K562 (cell line): ENCODE measurements at regions not wholly inside any gene's neighbourhood (a gene's known extent, or its start where the extent isn't known, plus 50 kb on each side); places are given as distances from the start of the nearest gene placed in this dataset.

Experiments
- ATAC-seq: fragments of 200-7000 bp; cut with Tn5 transposase; 3 replicates; pipeline ENCODE4 v1.9.1; 2020; ENCODE audit warnings: moderate library complexity
- BruUV-seq: library from RNA; stranded (reverse); fragments of 400-500 nt; replicated peaks from 2 replicates; lab custom pipeline; 2021; lab: Mats Ljungman, UMichigan
- CTCF ChIA-PET: fragments of 300-600 bp; formaldehyde crosslinking; extraction: SDS; loops from one replicate; lab custom pipeline; 2021; ENCODE audit warnings: low intra/inter-chr PET ratio; lab: Yijun Ruan, JAX
- POLR2A ChIA-PET: fragments of 300-600, 350-650 bp; sonication (Branson Sonifier 250); formaldehyde crosslinking; extraction: SDS; loops from one replicate; lab custom pipeline; 2021; ENCODE audit warnings: antibody characterized with exemption, inconsistent platforms; lab: Yijun Ruan, JAX
- DNase-seq, 4 experiments: peaks; one replicate each; pipeline versions ENCODE4 v3.0.0 to v3.0.0-alpha.2; 2011 to 2018; ENCODE audit warnings: low spot score in 3 of 4, mixed read lengths in 3 of 4; ENCODE audit errors: extremely low read depth in 1 of 4
- FAIRE-seq: peaks from 2 replicates; lab custom pipeline; 2011; peaks lifted over from hg19 to GRCh38; lab: Jason Lieb, UNC
- H2AFZ ChIP-seq: 2 replicates; pipeline ENCODE4 v1.6.0; 2011; ENCODE audit warnings: low read depth, low read length, control low read depth, inconsistent platforms
- H3K27ac ChIP-seq: fragments of 200-600 bp; 3 replicates; pipeline ENCODE4 v1.8.0; 2011; ENCODE audit warnings: low read depth, mild to moderate bottlenecking, control low read depth, inconsistent platforms, low read length, moderate library complexity, mixed read lengths; ENCODE audit errors: extremely low read depth
- H3K27me3 ChIP-seq, 2 experiments: fragments of 300-600 bp in 1 of 2; 2 replicates in 1 of 2; 3 replicates in 1 of 2; pipeline versions ENCODE4 v1.6.0 to v1.8.0; 2011; ENCODE audit warnings: inconsistent platforms in 2 of 2, low read length in 2 of 2, mild to moderate bottlenecking in 1 of 2, mixed read lengths in 1 of 2, moderate library complexity in 1 of 2; ENCODE audit not compliant: control insufficient read depth in 2 of 2, insufficient read depth in 2 of 2
- H3K36me3 ChIP-seq: fragments of 300-600 bp; 3 replicates; pipeline ENCODE4 v1.8.0; 2011; ENCODE audit warnings: mild to moderate bottlenecking, low read length, inconsistent platforms; ENCODE audit not compliant: control insufficient read depth, insufficient read depth
- H3K4me1 ChIP-seq, 2 experiments: fragments of 200-600 bp in 1 of 2; replicated peaks in 1 of 2; 2 replicates in 1 of 2; 3 replicates in 1 of 2; pipeline versions ENCODE4 v1.5.1 to v1.8.0; 2011; ENCODE audit warnings: inconsistent platforms in 2 of 2, low read length in 2 of 2, mild to moderate bottlenecking in 1 of 2, mixed read lengths in 1 of 2, moderate library complexity in 1 of 2; ENCODE audit not compliant: control insufficient read depth in 2 of 2, insufficient read depth in 2 of 2
- H3K4me2 ChIP-seq: 2 replicates; pipeline ENCODE4 v1.6.1; 2011; ENCODE audit warnings: low read length, control low read depth, inconsistent platforms, mixed read lengths; ENCODE audit not compliant: insufficient read depth
- H3K4me3 ChIP-seq: fragments of 200-600 bp; sonication (generic), shearing (Covaris generic); 2 replicates; pipeline ENCODE4 v1.5.1; 2016; ENCODE audit warnings: control low read depth, inconsistent platforms
- H3K79me2 ChIP-seq: fragments of 200-600 bp; 3 replicates; pipeline ENCODE4 v1.8.0; 2011; ENCODE audit warnings: low read length, inconsistent platforms; ENCODE audit not compliant: control insufficient read depth, insufficient read depth
- H3K9ac ChIP-seq, 2 experiments: 2 replicates each; pipeline versions ENCODE4 v1.6.0 to v1.6.1; 2011; ENCODE audit warnings: low read depth in 2 of 2, low read length in 2 of 2, control low read depth in 1 of 2, inconsistent platforms in 1 of 2, mild to moderate bottlenecking in 1 of 2, mixed read lengths in 1 of 2; ENCODE audit not compliant: insufficient read depth in 1 of 2
- H3K9me1 ChIP-seq: one replicate; pipeline ENCODE4 v1.6.0; 2011; ENCODE audit warnings: inconsistent platforms, mild to moderate bottlenecking, low read length, moderate library complexity; ENCODE audit not compliant: control insufficient read depth, insufficient read depth
- H3K9me3 ChIP-seq: replicated peaks from 2 replicates; pipeline ENCODE4 v1.5.1; 2011; ENCODE audit warnings: low read depth, low read length, inconsistent platforms; ENCODE audit not compliant: control insufficient read depth, insufficient read depth
- H4K20me1 ChIP-seq: replicated peaks from 2 replicates; pipeline ENCODE4 v1.6.1; 2011; ENCODE audit warnings: low read length, inconsistent platforms, mixed read lengths; ENCODE audit not compliant: control insufficient read depth, insufficient read depth
- CEBPB ChIP-seq: fragments of 450-650 bp; IDR thresholded peaks from 2 replicates; pipeline ENCODE4 v1.6.1; 2016; ENCODE audit warnings: missing genetic modification characterization, missing compliant biosample characterization
- DPF2 ChIP-seq: fragments of 450-650 bp; IDR thresholded peaks from 2 replicates; pipeline ENCODE4 v1.6.1; 2016
- MBD2 ChIP-seq: sonication (generic); IDR thresholded peaks from 2 replicates; pipeline ENCODE4 v1.6.1; 2016; ENCODE audit warnings: low read depth, borderline replicate concordance
- MCM5 ChIP-seq: fragments of 450-650 bp; IDR thresholded peaks from 2 replicates; pipeline ENCODE4 v1.6.1; 2016; ENCODE audit warnings: low read depth
- NR1H2 ChIP-seq: sonication (generic); formaldehyde crosslinking; IDR thresholded peaks from 2 replicates; pipeline ENCODE4 v1.4.0; 2020; ENCODE audit warnings: mild to moderate bottlenecking, missing genetic modification reagents
- POLR2B ChIP-seq: fragments of 450-650 bp; IDR thresholded peaks from 2 replicates; pipeline ENCODE4 v1.6.1; 2018; ENCODE audit warnings: low read depth; ENCODE audit not compliant: partially characterized antibody
- SRSF9 ChIP-seq: fragments of 200-400 bp; formaldehyde crosslinking; IDR thresholded peaks from 2 replicates; pipeline ENCODE4 v1.6.1; 2017; ENCODE audit warnings: low read depth, low read length, borderline replicate concordance
- TARDBP ChIP-seq: fragments of 450-650 bp; IDR thresholded peaks from 2 replicates; pipeline ENCODE4 v1.6.1; 2016
- ZBTB1 ChIP-seq: sonication (generic); formaldehyde crosslinking; IDR thresholded peaks from 2 replicates; pipeline ENCODE4 v1.8.1; 2023; ENCODE audit warnings: missing genetic modification reagents, low read depth, mild to moderate bottlenecking, borderline replicate concordance
- ZNF133 ChIP-seq: fragments of 250-450 bp; sonication (Bioruptor Pico); IDR thresholded peaks from 2 replicates; pipeline ENCODE4 v1.4.0; 2020; ENCODE audit warnings: mild to moderate bottlenecking
- ZNF584 ChIP-seq: fragments of 200-800 bp; sonication (Bioruptor generic); IDR thresholded peaks from 2 replicates; pipeline ENCODE4 v1.6.1; 2016; ENCODE audit warnings: low read depth, mild to moderate bottlenecking, missing genetic modification characterization, missing compliant biosample characterization
- ZNF696 ChIP-seq: fragments of 250-450 bp; sonication (Bioruptor Pico); conservative IDR thresholded peaks from 2 replicates; pipeline ENCODE4 v1.4.0; 2020; ENCODE audit warnings: mild to moderate bottlenecking, moderate library complexity
- WGBS: fragments of 100-300 bp; shearing (Covaris generic); methylation state at CpG from one replicate; pipeline ENCODE4 v1.1.6; 2016; ENCODE audit warnings: low coverage, mixed read lengths; ENCODE audit not compliant: insufficient coverage; ENCODE audit errors: missing lambda C conversion rate; 5-methylcytosine and 5-hydroxymethylcytosine counted together
- in situ Hi-C: fragments of 300-500 bp; cut with MboI; formaldehyde crosslinking; loops from 4 replicates; pipeline ENCODE4 v1.15.0; 2018; ENCODE audit warnings: inconsistent platforms, mixed read lengths
- intact Hi-C: fragments of 100-400 bp; cut with micrococcal nuclease; formaldehyde crosslinking; loops from 2 replicates; pipeline ENCODE4 v1.14.2; 2022
- TF ChIP-seq, protein P1 (sequence below), 2 experiments: fragments of 250-450 bp in 1 of 2; fragments of 450-650 bp in 1 of 2; sonication (Bioruptor Pico) in 1 of 2; IDR thresholded peaks; 2 replicates each; pipeline versions ENCODE4 v1.6.1 to v1.8.0; 2016 to 2021; ENCODE audit warnings: mild to moderate bottlenecking in 2 of 2, moderate library complexity in 2 of 2, missing compliant biosample characterization in 1 of 2, missing genetic modification characterization in 1 of 2
- TF ChIP-seq, protein P2 (sequence below): sonication (generic); formaldehyde crosslinking; IDR thresholded peaks from 2 replicates; pipeline ENCODE4 v1.8.0; 2023; ENCODE audit warnings: mild to moderate bottlenecking, missing genetic modification reagents
- TF ChIP-seq, protein P3 (sequence below): sonication (generic); formaldehyde crosslinking; IDR thresholded peaks from 2 replicates; pipeline ENCODE4 v1.4.0; 2020; ENCODE audit warnings: mild to moderate bottlenecking, missing genetic modification reagents
- TF ChIP-seq, protein P4 (sequence below), 2 experiments: IDR thresholded peaks in 1 of 2; conservative IDR thresholded peaks in 1 of 2; 2 replicates each; pipeline ENCODE4 v1.6.1; 2016; ENCODE audit warnings: low read depth in 2 of 2, mild to moderate bottlenecking in 1 of 2, missing compliant biosample characterization in 1 of 2, missing genetic modification characterization in 1 of 2, moderate library complexity in 1 of 2

DNA sequence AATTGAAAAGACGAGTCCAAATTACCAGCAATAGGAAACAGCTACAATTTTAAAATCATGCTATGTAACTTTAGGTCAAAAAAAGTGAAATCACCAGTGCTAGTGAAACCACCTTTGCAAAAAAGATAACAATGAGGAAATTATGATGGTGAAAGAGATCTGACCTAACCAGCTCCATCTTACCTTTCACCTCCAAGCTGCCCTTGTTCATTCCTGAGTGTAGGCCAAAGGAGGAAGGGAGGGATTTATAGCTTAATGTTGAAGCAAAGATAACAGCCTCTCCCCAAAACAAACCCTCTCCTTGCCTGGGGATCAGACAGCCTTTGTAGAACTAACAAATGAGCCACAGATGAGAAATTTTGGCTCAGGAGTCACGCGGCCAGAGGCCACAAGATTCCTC lies 83.2 kb upstream of the EIF5 start:
- FAIRE-seq = no peak
- Histone ChIP-seq H3K4me2 (no peak overlapping the region; the same call in 1 of the 2 replicates), H3K9me1 (no peaks in the 10 kb centered on the region), H3K27ac (no peak overlapping the region), H3K9ac (no peak overlapping the region), H3K36me3 (no peaks in the 10 kb centered on the region), H2AFZ (peak overlapping the region; percentile 22), H3K4me3 (no peak overlapping the region), H3K79me2 (no peaks in the 10 kb centered on the region), H3K9me3 (no peaks in the 10 kb centered on the region; the same call in 1 of the 2 replicates), H3K27me3 (no peaks in the 10 kb centered on the region; a peak in 1 of 5 replicates), H3K4me1 (peaks cover 3 to 7% of the 10 kb centered on the region in 2 experiments; a peak in 3 of 5 replicates), H4K20me1 (no peaks in the 10 kb centered on the region)
- ChIA-PET POLR2A (interaction anchor here (0.8 to 1.3 kb wide), 3 partner anchors 10 to 83 kb away, joined by 3 read pairs; partner anchors contain the start of gene EIF5), CTCF (no interaction called here)
- in situ Hi-C loops (no loop called here), intact Hi-C loops (no loop called here)
- no TSS peak for BruUV-seq
- peak in 1 of 4 experiments; percentile 54 for DNase-seq
- peak; percentile 65 for ATAC-seq
- 7% methylated on average over 3 of the region's 3 CpGs for WGBS
- TF ChIP-seq, protein P1, sequence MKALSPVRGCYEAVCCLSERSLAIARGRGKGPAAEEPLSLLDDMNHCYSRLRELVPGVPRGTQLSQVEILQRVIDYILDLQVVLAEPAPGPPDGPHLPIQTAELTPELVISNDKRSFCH (CRISPR knock-in tag; IDR thresholded peaks at IDR 0.05) = no peak
- TF ChIP-seq, protein P1 (tag; IDR thresholded peaks at IDR 0.05) = no peak
- no peak for TF ChIP-seq POLR2B
- TF ChIP-seq ZBTB1 (CRISPR knock-in tag) = no peak
- TF ChIP-seq, protein P2, sequence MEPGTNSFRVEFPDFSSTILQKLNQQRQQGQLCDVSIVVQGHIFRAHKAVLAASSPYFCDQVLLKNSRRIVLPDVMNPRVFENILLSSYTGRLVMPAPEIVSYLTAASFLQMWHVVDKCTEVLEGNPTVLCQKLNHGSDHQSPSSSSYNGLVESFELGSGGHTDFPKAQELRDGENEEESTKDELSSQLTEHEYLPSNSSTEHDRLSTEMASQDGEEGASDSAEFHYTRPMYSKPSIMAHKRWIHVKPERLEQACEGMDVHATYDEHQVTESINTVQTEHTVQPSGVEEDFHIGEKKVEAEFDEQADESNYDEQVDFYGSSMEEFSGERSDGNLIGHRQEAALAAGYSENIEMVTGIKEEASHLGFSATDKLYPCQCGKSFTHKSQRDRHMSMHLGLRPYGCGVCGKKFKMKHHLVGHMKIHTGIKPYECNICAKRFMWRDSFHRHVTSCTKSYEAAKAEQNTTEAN = no peak
- no peak for TF ChIP-seq NR1H2 (CRISPR knock-in tag)
- no peak for TF ChIP-seq ZNF584 (CRISPR knock-in tag)
- peak; percentile 48; the same call in 1 of the 2 replicates for TF ChIP-seq DPF2
- no peak for TF ChIP-seq TARDBP
- TF ChIP-seq ZNF696 (CRISPR knock-in tag) = no peak
- 0 out of 2 replicates have a peak, but pooled peaks have one; percentile 9 for TF ChIP-seq CEBPB
- TF ChIP-seq, protein P3, sequence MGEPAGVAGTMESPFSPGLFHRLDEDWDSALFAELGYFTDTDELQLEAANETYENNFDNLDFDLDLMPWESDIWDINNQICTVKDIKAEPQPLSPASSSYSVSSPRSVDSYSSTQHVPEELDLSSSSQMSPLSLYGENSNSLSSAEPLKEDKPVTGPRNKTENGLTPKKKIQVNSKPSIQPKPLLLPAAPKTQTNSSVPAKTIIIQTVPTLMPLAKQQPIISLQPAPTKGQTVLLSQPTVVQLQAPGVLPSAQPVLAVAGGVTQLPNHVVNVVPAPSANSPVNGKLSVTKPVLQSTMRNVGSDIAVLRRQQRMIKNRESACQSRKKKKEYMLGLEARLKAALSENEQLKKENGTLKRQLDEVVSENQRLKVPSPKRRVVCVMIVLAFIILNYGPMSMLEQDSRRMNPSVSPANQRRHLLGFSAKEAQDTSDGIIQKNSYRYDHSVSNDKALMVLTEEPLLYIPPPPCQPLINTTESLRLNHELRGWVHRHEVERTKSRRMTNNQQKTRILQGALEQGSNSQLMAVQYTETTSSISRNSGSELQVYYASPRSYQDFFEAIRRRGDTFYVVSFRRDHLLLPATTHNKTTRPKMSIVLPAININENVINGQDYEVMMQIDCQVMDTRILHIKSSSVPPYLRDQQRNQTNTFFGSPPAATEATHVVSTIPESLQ = no peak
- no peak for TF ChIP-seq SRSF9
- TF ChIP-seq MBD2 = no peak
- TF ChIP-seq, protein P4, sequence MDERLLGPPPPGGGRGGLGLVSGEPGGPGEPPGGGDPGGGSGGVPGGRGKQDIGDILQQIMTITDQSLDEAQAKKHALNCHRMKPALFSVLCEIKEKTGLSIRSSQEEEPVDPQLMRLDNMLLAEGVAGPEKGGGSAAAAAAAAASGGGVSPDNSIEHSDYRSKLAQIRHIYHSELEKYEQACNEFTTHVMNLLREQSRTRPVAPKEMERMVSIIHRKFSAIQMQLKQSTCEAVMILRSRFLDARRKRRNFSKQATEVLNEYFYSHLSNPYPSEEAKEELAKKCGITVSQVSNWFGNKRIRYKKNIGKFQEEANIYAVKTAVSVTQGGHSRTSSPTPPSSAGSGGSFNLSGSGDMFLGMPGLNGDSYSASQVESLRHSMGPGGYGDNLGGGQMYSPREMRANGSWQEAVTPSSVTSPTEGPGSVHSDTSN (CRISPR knock-in tag; IDR thresholded peaks at IDR 0.05; ENCODE audit: low read depth) = no peak
- TF ChIP-seq, protein P4 (tag; conservative IDR thresholded peaks at IDR 0.05; ENCODE audit: low read depth) = peak; percentile 52
- TF ChIP-seq ZNF133 (CRISPR knock-in tag) = no peak
- no peak for TF ChIP-seq MCM5
